ENCODE measurements at regions not wholly inside any gene's neighbourhood (a gene's known extent, or its start where the extent isn't known, plus 50 kb on each side); places are given as distances from the start of the nearest gene placed in this dataset.

GRCh38 chrX:131477498-131477897, 66.4 kb upstream of the OR13H1 start:
- ATAC-seq (no peak), DNase-seq (no peak)
- TF ChIP-seq CTCF (IDR thresholded peaks at IDR 0.05) = no peak
- H3K4me1 ChIP-seq (ENCODE audit: low read depth) = no peaks in the 10 kb centered on the region
- H3K9me3 ChIP-seq = no peaks in the 10 kb centered on the region
- H3K36me3 ChIP-seq (ENCODE audit: low read depth) = no peaks in the 10 kb centered on the region
- intact Hi-C loops (cut with DNase I, micrococcal nuclease) = no loop called here
- no peak overlapping the region for H3K4me3 ChIP-seq
